NB4 (cell line): ENCODE measurements at regions not wholly inside any gene's neighbourhood (a gene's known extent, or its start where the extent isn't known, plus 50 kb on each side); places are given as distances from the start of the nearest gene placed in this dataset.

Experiments
- DNase-seq: peaks from one replicate; pipeline ENCODE4 v3.0.0; 2010; ENCODE audit warnings: low read depth
- H3K4me3 ChIP-seq: one replicate; pipeline ENCODE4 v1.5.1; 2011; ENCODE audit warnings: mild to moderate bottlenecking, low read depth, low read length, moderate library complexity
- MYC ChIP-seq: IDR thresholded peaks from 2 replicates; pipeline ENCODE4 v1.6.1; 2011; ENCODE audit warnings: low read depth, low read length
- POLR2A ChIP-seq: IDR thresholded peaks from 2 replicates; pipeline ENCODE4 v1.6.1; 2011; ENCODE audit warnings: mild to moderate bottlenecking; ENCODE audit not compliant: insufficient read length; ENCODE audit errors: extremely low read depth
- TF ChIP-seq, protein P1 (sequence below): IDR thresholded peaks from 2 replicates; pipeline ENCODE4 v1.6.1; 2011; ENCODE audit warnings: low read depth, low read length
- TF ChIP-seq, protein P2 (sequence below): IDR thresholded peaks from one replicate; pipeline ENCODE4 v1.5.1; 2012; ENCODE audit warnings: low read depth, low read length

DNA sequence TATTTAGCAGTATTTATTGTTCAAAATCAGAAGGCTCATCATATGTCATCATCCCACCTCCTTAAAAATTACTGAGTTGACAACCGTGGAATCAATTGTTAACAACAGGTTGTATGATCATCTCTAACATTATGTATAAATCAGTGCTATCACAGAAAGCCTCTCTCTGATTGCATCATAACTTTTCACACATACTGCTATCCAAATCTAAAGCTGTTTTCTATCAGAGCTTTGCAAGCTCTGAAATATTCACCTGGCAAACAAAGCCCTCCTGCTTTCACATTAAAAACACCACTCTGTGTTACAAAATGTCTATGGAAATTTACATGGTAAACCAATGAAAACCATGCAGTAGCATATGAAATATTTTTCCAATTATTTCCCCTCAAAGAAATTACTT lies 310.0 kb downstream of the PDGFC start:
- H3K4me3 ChIP-seq, result no peak overlapping the region
- TF ChIP-seq, protein P1, sequence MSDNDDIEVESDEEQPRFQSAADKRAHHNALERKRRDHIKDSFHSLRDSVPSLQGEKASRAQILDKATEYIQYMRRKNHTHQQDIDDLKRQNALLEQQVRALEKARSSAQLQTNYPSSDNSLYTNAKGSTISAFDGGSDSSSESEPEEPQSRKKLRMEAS, result no peak
- TF ChIP-seq, protein P2, sequence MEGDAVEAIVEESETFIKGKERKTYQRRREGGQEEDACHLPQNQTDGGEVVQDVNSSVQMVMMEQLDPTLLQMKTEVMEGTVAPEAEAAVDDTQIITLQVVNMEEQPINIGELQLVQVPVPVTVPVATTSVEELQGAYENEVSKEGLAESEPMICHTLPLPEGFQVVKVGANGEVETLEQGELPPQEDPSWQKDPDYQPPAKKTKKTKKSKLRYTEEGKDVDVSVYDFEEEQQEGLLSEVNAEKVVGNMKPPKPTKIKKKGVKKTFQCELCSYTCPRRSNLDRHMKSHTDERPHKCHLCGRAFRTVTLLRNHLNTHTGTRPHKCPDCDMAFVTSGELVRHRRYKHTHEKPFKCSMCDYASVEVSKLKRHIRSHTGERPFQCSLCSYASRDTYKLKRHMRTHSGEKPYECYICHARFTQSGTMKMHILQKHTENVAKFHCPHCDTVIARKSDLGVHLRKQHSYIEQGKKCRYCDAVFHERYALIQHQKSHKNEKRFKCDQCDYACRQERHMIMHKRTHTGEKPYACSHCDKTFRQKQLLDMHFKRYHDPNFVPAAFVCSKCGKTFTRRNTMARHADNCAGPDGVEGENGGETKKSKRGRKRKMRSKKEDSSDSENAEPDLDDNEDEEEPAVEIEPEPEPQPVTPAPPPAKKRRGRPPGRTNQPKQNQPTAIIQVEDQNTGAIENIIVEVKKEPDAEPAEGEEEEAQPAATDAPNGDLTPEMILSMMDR, result no peak
- TF ChIP-seq MYC, result no peak
- no peak for TF ChIP-seq POLR2A
- no peak for DNase-seq

DNA sequence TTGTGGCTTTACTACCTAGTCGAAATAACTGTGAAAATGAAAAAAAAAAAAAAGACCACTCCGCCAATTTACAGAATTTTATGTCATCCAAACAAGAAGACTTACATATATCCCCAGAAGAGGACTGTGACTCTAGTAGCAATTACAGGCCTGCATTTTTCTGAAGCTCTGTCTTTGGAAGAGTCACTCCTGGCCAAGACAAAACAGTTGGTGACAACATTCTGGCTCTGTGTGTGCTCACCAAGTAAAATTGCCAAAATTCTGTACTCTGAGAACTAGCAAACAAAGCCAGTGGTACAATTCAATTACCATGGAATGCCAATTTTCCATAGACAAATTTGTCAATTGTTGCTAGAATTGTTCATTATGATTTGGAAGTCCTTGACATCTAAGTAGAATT lies 311.1 kb downstream of the PDGFC start:
- no peak for DNase-seq
- H3K4me3 ChIP-seq, result no peak overlapping the region
- no peak for TF ChIP-seq POLR2A

DNA sequence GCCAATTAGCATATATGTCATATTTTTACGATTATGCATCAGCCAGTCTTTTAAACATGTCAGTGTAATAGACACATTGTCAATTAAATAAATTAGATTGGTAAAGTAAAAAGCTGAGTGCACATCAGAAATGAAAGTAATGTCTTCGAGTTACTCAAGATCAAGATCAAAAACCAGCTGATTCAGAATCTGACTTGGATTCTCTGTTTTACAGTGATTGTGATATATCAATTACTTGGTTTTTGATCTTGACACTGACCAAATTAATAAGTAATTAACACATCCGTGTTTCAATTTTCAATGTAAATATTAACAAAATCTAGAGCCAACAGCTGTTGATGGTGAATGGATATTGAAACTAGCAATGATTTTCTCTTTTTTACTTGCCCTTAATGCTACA lies 311.6 kb downstream of the PDGFC start:
- no peak overlapping the region for H3K4me3 ChIP-seq
- TF ChIP-seq, protein P2, result no peak
- no peak for TF ChIP-seq MYC
- TF ChIP-seq, protein P1, result no peak
- TF ChIP-seq POLR2A, result no peak
- no peak for DNase-seq

DNA sequence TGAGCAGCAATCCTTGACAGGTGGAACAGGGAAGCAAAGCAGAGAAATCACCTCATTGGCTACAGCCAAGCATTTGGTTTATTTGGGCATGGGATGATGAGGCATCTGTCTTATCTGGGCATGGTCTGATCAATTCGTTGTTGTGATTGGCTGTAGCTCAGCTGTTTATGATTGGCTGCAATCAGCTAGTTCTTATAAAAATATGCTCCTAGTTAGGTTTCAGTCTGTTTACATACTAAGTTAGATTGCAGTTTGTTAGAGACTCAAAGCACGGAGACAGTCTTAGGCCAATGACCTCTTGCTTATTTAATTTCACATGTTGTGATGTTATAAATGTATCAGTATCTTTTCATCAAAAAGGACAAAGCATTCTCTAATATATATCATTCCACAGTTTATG lies 312.0 kb downstream of the PDGFC start:
- no peak overlapping the region for H3K4me3 ChIP-seq
- DNase-seq, result no peak
- TF ChIP-seq, protein P2, result no peak
- TF ChIP-seq POLR2A (no peak), MYC (no peak)
- TF ChIP-seq, protein P1, result no peak

DNA sequence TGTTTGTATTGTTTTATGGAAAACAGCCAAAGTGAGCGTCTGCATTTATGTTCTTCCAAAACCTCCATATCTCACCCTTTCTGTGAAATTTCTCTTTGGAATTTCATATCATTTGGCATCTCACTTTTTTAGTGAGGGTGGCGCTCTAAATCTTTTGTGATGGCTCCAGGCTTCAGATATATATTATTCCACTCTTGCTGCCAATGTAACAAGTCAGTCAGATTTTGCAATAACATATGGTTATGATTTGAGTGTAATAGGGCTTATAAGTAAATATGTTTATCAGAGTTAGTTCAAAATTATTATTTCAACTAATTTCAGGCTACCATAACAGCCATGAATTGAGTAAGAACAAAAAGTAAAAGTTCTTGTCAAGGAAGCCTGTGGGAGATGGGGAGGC lies 314.7 kb downstream of the PDGFC start:
- TF ChIP-seq, protein P1, result no peak
- TF ChIP-seq POLR2A (no peak), MYC (no peak)
- TF ChIP-seq, protein P2, result no peak
- H3K4me3 ChIP-seq, result no peak overlapping the region
- DNase-seq, result no peak

DNA sequence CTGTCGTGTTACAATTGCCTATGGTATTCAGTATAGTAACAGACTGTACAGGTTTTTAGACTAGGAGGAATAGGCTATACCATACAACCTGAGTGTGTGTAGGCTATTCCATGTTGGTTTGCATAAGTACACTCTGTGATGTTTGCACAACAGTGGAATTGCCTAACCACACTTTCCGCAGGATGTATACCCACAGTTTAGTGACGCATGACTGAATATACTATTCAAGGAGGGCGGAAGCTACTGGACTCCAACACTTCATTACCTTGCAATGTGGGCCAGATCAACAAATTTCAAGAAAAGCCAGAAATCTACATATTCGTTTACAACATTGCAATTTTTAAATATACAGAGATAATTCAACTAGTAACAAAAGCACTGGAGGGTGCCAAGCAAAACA lies 317.2 kb downstream of the PDGFC start:
- DNase-seq, result peak; percentile 9
- no peak for TF ChIP-seq POLR2A
- TF ChIP-seq, protein P1, result no peak
- TF ChIP-seq MYC, result no peak
- TF ChIP-seq, protein P2, result no peak
- H3K4me3 ChIP-seq, result no peak overlapping the region
